PC-9 (cell line): ENCODE measurements at regions not wholly inside any gene's neighbourhood (a gene's known extent, or its start where the extent isn't known, plus 50 kb on each side); places are given as distances from the start of the nearest gene placed in this dataset.

Experiments
- BruUV-seq: library from RNA; stranded (reverse); fragments of 400-500 nt; replicated peaks from 2 replicates; lab custom pipeline; 2021; lab: Mats Ljungman, UMichigan
- CTCF ChIA-PET: fragments of 300-600 bp; sonication (Branson Sonifier 250); formaldehyde crosslinking; loops from one replicate; lab custom pipeline; 2022; ENCODE audit warnings: antibody characterized with exemption; lab: Charles Lee
- POLR2A ChIA-PET: fragments of 300-600 bp; sonication (Branson Sonifier 250); formaldehyde crosslinking; loops from one replicate; lab custom pipeline; 2022; ENCODE audit warnings: antibody characterized with exemption; ENCODE audit not compliant: unreplicated experiment; lab: Charles Lee
- DNase-seq, 2 experiments: peaks; one replicate each; pipeline versions ENCODE4 v3.0.0 to v3.0.0-alpha.2; 2015 to 2022; ENCODE audit warnings: mixed read lengths in 1 of 2
- H2AFZ ChIP-seq: fragments of 200-600 bp; sonication (generic); 2 replicates; pipeline ENCODE4 v1.8.1; 2017; ENCODE audit warnings: antibody characterized with exemption
- H3F3A ChIP-seq: fragments of 200-600 bp; sonication (generic); 2 replicates; pipeline ENCODE4 v1.8.1; 2017; ENCODE audit warnings: antibody characterized with exemption, mild to moderate bottlenecking, low read depth; ENCODE audit not compliant: insufficient read depth
- H3K27ac ChIP-seq: fragments of 200-600 bp; sonication (generic); 2 replicates; pipeline ENCODE4 v1.6.1; 2016; ENCODE audit warnings: mixed run types
- H3K27me3 ChIP-seq: fragments of 200-600 bp; sonication (generic); 2 replicates; pipeline ENCODE4 v1.6.1; 2016; ENCODE audit warnings: low read depth, mixed run types; ENCODE audit not compliant: insufficient read depth
- H3K36me3 ChIP-seq: fragments of 200-600 bp; sonication (generic); 2 replicates; pipeline ENCODE4 v1.6.1; 2016; ENCODE audit warnings: low read depth, mixed run types
- H3K4me1 ChIP-seq: fragments of 200-600 bp; sonication (generic); replicated peaks from 2 replicates; pipeline ENCODE4 v1.6.1; 2016; ENCODE audit warnings: mixed run types; ENCODE audit not compliant: insufficient read depth
- H3K4me2 ChIP-seq: fragments of 200-600 bp; sonication (generic); 2 replicates; pipeline ENCODE4 v1.6.1; 2017; ENCODE audit warnings: mixed run types
- H3K4me3 ChIP-seq: fragments of 200-600 bp; sonication (generic); 2 replicates; pipeline ENCODE4 v1.6.1; 2016; ENCODE audit warnings: mixed run types
- H3K79me2 ChIP-seq: fragments of 200-600 bp; sonication (generic); 2 replicates; pipeline ENCODE4 v1.6.1; 2017; ENCODE audit warnings: low read depth, mixed run types
- H3K9me2 ChIP-seq: fragments of 200-600 bp; sonication (generic); 2 replicates; pipeline ENCODE4 v1.8.1; 2017; ENCODE audit warnings: mild to moderate bottlenecking; ENCODE audit not compliant: insufficient read depth
- H3K9me3 ChIP-seq: fragments of 200-600 bp; sonication (generic); 2 replicates; pipeline ENCODE4 v1.8.1; 2016; ENCODE audit warnings: low read depth; ENCODE audit not compliant: insufficient read depth
- H4K20me1 ChIP-seq: fragments of 200-600 bp; sonication (generic); 2 replicates; pipeline ENCODE4 v1.8.1; 2017; ENCODE audit not compliant: insufficient read depth
- CTCF ChIP-seq: fragments of 200-600 bp; sonication (generic); conservative IDR thresholded peaks from 2 replicates; pipeline ENCODE4 v1.6.1; 2017; ENCODE audit warnings: mixed run types, antibody characterized with exemption, mild to moderate bottlenecking, moderate library complexity
- EZH2 ChIP-seq: fragments of 200-600 bp; sonication (generic); IDR thresholded peaks from 2 replicates; pipeline ENCODE4 v1.8.0; 2017; ENCODE audit warnings: antibody characterized with exemption, low read depth
- intact Hi-C: fragments of 100-400 bp; cut with micrococcal nuclease; formaldehyde crosslinking; loops from one replicate; pipeline ENCODE4 v1.10.0; 2022; ENCODE audit not compliant: unreplicated experiment

GRCh38 chr5:72040513-72040912 is 66.8 kb upstream of the MAP1B start:
- Histone ChIP-seq H3F3A (no peaks in the 10 kb centered on the region), H3K4me3 (no peak overlapping the region), H3K36me3 (no peaks in the 10 kb centered on the region), H3K9me2 (no peaks in the 10 kb centered on the region), H3K79me2 (no peaks in the 10 kb centered on the region), H3K4me2 (no peak overlapping the region), H2AFZ (no peak overlapping the region), H3K9me3 (no peaks in the 10 kb centered on the region), H4K20me1 (no peaks in the 10 kb centered on the region), H3K27me3 (no peaks in the 10 kb centered on the region), H3K4me1 (peaks cover 8% of the 10 kb centered on the region; the same call in 1 of the 2 replicates), H3K27ac (no peak overlapping the region)
- ChIA-PET POLR2A (interaction anchor here (0.7 kb wide), 1 partner anchor 102 kb away, joined by 6 read pairs; no protein-coding TSS in a partner anchor), CTCF (no interaction called here)
- BruUV-seq: no TSS peak
- no peak for TF ChIP-seq EZH2
- TF ChIP-seq CTCF: no peak
- intact Hi-C loops: no loop called here
- no peak for DNase-seq

GRCh38 chr5:72041654-72042053 is 65.6 kb upstream of the MAP1B start:
- intact Hi-C loops: no loop called here
- Histone ChIP-seq H3F3A (no peaks in the 10 kb centered on the region), H2AFZ (no peak overlapping the region), H3K4me1 (peaks cover 8% of the 10 kb centered on the region; the same call in 1 of the 2 replicates), H3K4me2 (no peak overlapping the region), H3K9me2 (no peaks in the 10 kb centered on the region), H3K27ac (no peak overlapping the region), H3K9me3 (no peaks in the 10 kb centered on the region), H3K4me3 (no peak overlapping the region), H3K27me3 (no peaks in the 10 kb centered on the region), H4K20me1 (no peaks in the 10 kb centered on the region), H3K79me2 (no peaks in the 10 kb centered on the region), H3K36me3 (no peaks in the 10 kb centered on the region)
- TF ChIP-seq EZH2 (no peak), CTCF (no peak)
- ChIA-PET CTCF (no interaction called here), POLR2A (no interaction called here)
- no TSS peak for BruUV-seq
- no peak for DNase-seq

GRCh38 chr5:72042097-72042496 is 65.2 kb upstream of the MAP1B start:
- Histone ChIP-seq H3K4me2 (no peak overlapping the region), H3K9me3 (no peaks in the 10 kb centered on the region), H3K4me1 (peaks cover 6% of the 10 kb centered on the region; the same call in 1 of the 2 replicates), H3K4me3 (no peak overlapping the region), H3K27ac (no peak overlapping the region), H3K79me2 (no peaks in the 10 kb centered on the region), H4K20me1 (no peaks in the 10 kb centered on the region), H3F3A (no peaks in the 10 kb centered on the region), H3K36me3 (no peaks in the 10 kb centered on the region), H3K9me2 (no peaks in the 10 kb centered on the region), H3K27me3 (no peaks in the 10 kb centered on the region), H2AFZ (no peak overlapping the region)
- DNase-seq: no peak
- BruUV-seq: no TSS peak
- ChIA-PET CTCF (no interaction called here), POLR2A (no interaction called here)
- intact Hi-C loops: no loop called here
- TF ChIP-seq CTCF: no peak
- TF ChIP-seq EZH2: no peak
